GM18867 (cell line): ENCODE measurements at regions not wholly inside any gene's neighbourhood (a gene's known extent, or its start where the extent isn't known, plus 50 kb on each side); places are given as distances from the start of the nearest gene placed in this dataset.

Source experiments
- ATAC-seq: cut with Tn5 transposase; IDR thresholded peaks from one replicate; pipeline ENCODE4 v1.9.1; 2021; ENCODE audit warnings: mild to moderate bottlenecking, moderate library complexity; ENCODE audit not compliant: unreplicated experiment

DNA sequence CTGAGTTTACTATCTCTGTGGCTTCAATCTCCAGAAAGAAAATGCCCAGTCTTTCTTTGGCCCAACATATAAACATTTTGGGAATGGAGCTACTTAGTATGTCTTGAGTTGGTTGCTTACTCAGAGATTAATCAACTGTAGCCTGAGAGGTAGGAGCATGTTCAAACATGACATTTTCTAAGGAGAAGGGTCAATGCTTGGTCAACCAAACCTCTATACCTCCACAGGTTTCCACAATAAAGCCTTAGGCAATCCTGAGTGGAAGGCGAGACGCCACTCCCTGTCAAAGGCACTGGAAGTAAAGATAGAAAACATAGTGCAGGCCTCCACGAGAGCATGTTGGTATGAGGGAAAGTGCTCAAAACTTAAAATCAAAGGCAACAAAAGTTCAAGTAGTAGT, 411.4 kb downstream of the KCTD16 start:
- ATAC-seq = no peak

DNA sequence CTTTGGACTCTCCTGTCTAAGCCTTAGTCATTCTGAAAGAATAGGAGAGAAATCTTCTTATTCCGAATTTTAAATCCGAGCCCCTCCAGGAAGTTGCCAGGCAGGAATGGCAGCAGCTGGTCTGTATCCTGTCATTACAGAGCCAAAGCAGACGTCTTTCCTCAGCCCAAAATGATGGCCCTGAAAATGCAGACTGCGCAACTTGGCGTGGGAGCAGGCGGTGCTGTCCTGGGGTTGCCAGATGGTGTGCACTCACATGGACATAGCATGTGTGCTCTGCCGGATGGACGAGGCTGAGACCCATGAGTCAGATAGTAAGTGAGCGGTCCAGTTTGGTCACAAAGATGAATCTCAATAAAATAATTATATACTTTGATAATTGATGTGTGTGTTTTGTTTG, 410.4 kb downstream of the KCTD16 start:
- ATAC-seq = no peak

DNA sequence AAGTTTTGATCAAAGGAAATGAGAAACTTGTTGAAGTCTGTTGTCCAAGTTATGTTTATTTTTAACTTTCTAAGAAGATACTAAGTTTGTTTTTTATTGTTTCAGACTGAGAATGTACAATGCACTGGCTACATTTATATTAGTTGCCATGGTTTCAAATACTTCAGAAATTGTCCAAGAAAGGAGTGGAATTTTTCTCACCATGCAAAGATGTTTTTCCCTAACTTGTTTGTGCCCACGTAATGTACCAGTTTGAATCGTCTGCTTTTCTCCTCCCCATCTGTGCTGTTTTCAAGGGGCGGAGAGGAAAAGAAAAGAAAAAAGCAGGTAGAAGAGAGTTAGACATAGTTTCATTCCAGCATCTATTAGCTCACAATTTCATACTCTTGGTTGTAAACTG, 407.0 kb downstream of the KCTD16 start:
- no peak for ATAC-seq

DNA sequence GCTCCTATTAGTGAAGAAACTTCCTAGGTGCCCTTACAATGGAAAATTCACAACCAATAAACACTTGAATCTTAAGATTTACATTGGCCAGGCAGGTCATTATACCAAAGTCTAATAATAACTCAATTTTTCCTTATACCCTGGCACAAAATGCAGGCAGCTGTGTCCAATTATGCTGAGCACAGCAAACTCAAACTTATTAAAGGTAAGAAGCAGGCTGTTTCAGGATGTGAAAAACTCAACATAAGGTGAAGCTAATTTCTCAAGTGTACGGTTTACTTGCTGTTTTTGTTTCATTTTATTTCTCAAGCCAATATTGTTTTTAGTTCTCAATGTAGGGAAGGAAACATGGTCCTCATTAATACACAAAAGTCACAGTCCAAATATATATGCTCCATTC, 405.1 kb downstream of the KCTD16 start:
- no peak for ATAC-seq

- ATAC-seq = no peak
These were observed 396.7 kb downstream of the KCTD16 start for GRCh38 chr5:144567421-144567780.

DNA sequence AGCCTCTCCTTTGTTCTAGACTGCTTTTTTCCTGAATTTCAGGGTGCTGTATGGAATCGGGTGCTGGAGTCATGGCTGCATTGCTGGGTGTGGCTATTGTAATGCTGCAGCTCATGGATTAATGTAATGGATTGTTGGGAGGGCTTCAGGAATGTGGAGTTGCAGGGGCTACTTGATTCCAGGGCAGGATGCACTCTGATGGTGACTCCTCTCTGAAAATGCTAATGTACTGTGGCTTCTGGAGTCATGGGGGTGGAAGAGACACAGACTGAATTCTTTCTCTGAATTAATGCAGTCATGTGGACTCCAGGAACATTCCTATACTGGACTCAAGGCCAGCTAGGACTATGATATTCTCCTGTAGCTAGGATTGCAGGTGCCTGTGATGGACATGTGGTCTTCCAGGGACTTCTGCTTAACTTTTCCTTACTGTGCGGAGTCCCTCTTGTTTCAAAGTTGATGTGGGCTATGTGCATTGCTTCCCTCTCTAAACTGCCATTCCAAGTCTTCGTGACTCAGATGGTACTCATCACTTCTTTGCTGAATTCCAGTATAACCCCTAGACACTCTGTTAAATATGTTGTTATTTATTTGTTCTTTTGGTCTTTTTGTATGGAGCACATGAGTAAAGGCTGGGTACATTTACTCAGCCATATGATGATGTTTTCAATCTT, 396.2 kb downstream of the KCTD16 start:
- ATAC-seq = no peak

GRCh38 chr5:144549580-144549979, 378.9 kb downstream of the KCTD16 start:
- no peak for ATAC-seq

DNA sequence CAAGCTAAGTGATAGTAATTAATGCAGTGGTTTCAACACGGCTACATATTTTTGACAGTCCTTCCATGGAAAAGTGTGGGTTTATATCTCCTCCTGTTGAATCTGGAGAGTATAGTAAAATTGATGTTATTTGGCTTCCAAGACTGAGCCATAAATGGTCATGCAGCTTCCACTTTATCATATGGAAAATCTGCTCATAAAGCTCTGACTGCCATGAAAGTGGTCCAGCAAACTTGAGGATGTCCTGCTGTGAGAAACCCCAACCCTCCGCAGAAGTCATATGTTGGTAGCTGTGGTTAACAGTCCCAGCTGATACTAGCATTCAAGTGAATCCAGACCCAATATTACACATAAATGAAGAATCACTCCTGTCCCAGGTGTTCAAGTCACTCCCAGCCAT, 378.3 kb downstream of the KCTD16 start:
- ATAC-seq = no peak

- ATAC-seq = no peak
These were observed 376.4 kb downstream of the KCTD16 start for GRCh38 chr5:144547098-144547499.

- ATAC-seq = no peak
These were observed 368.2 kb downstream of the KCTD16 start for GRCh38 chr5:144538845-144539244.
